Testis (tissue), 2 donors: ENCODE measurements at regions not wholly inside any gene's neighbourhood (a gene's known extent, or its start where the extent isn't known, plus 50 kb on each side); places are given as distances from the start of the nearest gene placed in this dataset.

Source experiments
- POLR2A ChIP-seq: fragments of 450-650 bp; IDR thresholded peaks from one replicate; pipeline ENCODE4 v1.6.1; 2017; ENCODE audit warnings: antibody characterized with exemption, mild to moderate bottlenecking, moderate library complexity
- TF ChIP-seq, protein P1 (sequence below), 3 experiments: fragments of 450-650 bp in 2 of 3; fragments of 200-600 bp in 1 of 3; sonication (generic) in 1 of 3; IDR thresholded peaks; one replicate each; pipeline ENCODE4 v1.5.1; 2016 to 2019; ENCODE audit warnings: antibody characterized with exemption in 3 of 3, mild to moderate bottlenecking in 2 of 3, moderate library complexity in 1 of 3

DNA sequence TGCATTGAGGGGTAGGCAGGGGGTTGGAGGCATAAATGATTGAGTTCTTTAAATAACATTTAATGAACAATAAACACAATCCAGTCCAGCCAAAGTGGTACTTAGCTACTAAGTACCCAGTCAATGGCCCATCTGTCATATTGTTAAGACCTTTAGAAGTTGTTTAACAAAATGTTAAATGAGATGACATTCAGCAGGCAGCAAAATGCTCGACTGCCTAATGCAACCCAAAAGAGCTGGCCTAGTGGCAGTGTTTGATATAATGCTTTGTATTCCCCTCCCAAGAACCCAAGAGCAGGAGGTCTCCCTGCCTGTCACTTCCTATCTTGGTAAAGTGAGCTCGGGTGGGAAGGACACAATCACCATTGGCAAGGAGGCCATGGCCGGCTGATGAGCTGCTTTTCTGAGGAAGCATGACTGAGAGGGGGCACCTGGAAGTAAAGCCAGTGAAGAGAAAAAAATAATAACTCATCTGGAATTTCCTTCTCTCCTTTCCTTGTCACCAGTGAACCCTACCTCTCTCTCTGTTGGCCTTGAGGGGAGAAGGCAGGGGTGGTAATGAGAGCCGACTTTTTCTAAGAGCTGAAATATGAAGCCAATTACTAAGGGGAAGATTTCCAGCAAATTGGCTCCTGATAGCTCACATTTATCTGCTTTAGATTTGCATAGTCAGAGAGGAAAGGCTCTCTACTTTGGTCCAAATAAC, 140.6 kb downstream of the C1D start:
- TF ChIP-seq, protein P1, sequence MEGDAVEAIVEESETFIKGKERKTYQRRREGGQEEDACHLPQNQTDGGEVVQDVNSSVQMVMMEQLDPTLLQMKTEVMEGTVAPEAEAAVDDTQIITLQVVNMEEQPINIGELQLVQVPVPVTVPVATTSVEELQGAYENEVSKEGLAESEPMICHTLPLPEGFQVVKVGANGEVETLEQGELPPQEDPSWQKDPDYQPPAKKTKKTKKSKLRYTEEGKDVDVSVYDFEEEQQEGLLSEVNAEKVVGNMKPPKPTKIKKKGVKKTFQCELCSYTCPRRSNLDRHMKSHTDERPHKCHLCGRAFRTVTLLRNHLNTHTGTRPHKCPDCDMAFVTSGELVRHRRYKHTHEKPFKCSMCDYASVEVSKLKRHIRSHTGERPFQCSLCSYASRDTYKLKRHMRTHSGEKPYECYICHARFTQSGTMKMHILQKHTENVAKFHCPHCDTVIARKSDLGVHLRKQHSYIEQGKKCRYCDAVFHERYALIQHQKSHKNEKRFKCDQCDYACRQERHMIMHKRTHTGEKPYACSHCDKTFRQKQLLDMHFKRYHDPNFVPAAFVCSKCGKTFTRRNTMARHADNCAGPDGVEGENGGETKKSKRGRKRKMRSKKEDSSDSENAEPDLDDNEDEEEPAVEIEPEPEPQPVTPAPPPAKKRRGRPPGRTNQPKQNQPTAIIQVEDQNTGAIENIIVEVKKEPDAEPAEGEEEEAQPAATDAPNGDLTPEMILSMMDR (IDR thresholded peaks at IDR 0.05), result no peak
- TF ChIP-seq POLR2A, result no peak
